ENCODE measurements at regions not wholly inside any gene's neighbourhood (a gene's known extent, or its start where the extent isn't known, plus 50 kb on each side); places are given as distances from the start of the nearest gene placed in this dataset.

DNA sequence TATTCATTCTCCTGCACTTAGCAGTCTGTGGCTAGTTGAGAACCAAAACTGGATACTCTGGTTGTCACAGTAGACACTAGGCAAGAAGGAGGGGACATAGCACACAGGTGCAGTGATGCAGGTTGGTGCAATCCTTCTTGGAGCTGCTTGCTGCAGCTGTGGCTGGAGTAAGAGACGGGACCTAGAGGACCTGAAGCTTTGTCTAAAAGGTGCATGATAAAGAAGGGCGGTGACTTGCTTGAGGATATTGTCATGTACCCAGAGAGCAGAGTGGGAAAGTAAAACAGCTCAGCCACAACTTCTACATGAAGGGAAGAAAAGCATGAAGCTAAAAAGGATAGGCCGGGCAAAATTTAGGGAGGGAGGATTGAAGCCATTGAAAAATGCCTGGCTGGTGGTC, 304.1 kb upstream of the KIRREL3 start:
- TF ChIP-seq, protein P1, sequence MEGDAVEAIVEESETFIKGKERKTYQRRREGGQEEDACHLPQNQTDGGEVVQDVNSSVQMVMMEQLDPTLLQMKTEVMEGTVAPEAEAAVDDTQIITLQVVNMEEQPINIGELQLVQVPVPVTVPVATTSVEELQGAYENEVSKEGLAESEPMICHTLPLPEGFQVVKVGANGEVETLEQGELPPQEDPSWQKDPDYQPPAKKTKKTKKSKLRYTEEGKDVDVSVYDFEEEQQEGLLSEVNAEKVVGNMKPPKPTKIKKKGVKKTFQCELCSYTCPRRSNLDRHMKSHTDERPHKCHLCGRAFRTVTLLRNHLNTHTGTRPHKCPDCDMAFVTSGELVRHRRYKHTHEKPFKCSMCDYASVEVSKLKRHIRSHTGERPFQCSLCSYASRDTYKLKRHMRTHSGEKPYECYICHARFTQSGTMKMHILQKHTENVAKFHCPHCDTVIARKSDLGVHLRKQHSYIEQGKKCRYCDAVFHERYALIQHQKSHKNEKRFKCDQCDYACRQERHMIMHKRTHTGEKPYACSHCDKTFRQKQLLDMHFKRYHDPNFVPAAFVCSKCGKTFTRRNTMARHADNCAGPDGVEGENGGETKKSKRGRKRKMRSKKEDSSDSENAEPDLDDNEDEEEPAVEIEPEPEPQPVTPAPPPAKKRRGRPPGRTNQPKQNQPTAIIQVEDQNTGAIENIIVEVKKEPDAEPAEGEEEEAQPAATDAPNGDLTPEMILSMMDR (IDR thresholded peaks at IDR 0.05), result no peak
- TF ChIP-seq POLR2A (IDR thresholded peaks at IDR 0.05), result no peak

Measured in uterus (tissue), 2 donors.